ENCODE measurements at regions not wholly inside any gene's neighbourhood (a gene's known extent, or its start where the extent isn't known, plus 50 kb on each side); places are given as distances from the start of the nearest gene placed in this dataset.

DNA sequence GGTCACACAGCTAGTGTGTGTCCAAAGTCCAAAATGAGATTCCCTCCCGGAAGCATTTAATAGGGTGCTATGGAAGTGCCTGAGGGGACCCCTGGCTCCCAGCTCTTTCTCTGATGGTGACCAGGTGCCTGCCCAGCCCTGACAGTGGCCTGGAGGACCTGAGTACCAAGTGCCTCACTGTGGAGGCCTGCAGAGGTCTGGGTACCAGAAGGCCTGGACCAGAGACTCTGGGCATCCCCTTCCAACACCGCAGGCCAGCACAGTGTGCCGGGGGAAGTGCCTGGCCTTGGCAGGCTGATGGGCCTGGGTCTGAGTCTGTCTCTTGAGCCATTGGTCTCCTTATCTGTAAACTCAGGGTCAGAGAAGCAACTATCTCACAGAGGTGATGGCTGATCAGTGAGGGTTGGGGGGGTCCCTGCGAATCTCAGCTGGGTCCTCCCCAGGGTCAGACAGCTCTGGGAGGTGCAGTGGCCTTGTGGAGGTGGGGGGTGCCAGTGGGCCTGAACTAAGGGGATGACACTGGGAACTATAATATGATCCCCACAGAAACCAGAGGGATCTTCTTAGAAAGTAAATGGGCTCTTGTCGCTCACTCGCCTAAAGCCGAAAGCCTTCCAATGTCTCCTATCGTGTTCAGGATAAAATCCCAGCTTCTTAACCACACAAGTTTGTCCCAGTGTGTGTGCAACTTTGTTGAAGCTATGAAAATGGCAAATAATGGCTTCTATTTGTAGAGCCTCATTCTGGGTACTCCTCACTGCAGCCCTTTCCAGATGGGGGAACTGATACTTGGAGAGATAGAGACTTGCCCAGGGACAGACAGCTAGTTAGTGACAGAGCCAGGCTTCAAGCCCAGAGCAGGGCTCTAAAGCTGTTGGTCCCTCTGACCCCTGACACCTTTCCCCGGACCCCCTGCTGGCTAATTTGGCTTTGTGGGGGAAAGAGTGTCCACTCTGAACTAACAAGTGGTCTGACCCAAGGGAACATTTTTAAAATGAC is 225.1 kb downstream of the TFCP2L1 start:
- intact Hi-C loops (cut with micrococcal nuclease) = no loop called here
- Histone ChIP-seq H3K4me2 (ENCODE audit: low read length) (no peak overlapping the region), H3K36me3 (ENCODE audit: control insufficient read depth in 1 of 2, insufficient read depth in 2 of 2, low read length in 2 of 2) (no peaks in the 10 kb centered on the region), H3K4me1 (ENCODE audit: control insufficient read depth in 1 of 2, insufficient read depth in 2 of 2, low read length in 2 of 2) (no peaks in the 10 kb centered on the region), H3K4me3 (replicated peaks in 1 of 2; ENCODE audit: low read depth in 1 of 2, low read length in 2 of 2) (no peak overlapping the region), H3K9me2 (ENCODE audit: insufficient read depth) (no peaks in the 10 kb centered on the region), H4K20me1 (ENCODE audit: insufficient read depth) (no peaks in the 10 kb centered on the region), H3K27me3 (ENCODE audit: insufficient read depth, low read length) (no peaks in the 10 kb centered on the region), H2AFZ (ENCODE audit: low read depth, low read length, poor library complexity, severe bottlenecking) (no peak overlapping the region), H3K79me2 (ENCODE audit: insufficient read depth, low read length) (no peaks in the 10 kb centered on the region), H3K27ac (ENCODE audit: low read depth, low read length) (no peak overlapping the region), H3K9ac (ENCODE audit: low read length) (no peak overlapping the region), H3K9me3 (ENCODE audit: control insufficient read depth in 1 of 2, insufficient read depth in 1 of 2, low read depth in 1 of 2, low read length in 2 of 2) (no peaks in the 10 kb centered on the region)
- CTCF ChIA-PET = interaction anchor here (1.4 kb wide), 1 partner anchor 10 kb away, joined by 3 read pairs; no protein-coding TSS in a partner anchor
- ATAC-seq (no peak), DNase-seq (ENCODE audit: low read depth, low spot score) (no peak)
- TF ChIP-seq CBX3 (IDR thresholded peaks at IDR 0.05; ENCODE audit: low read depth) (no peak), EGR1 (IDR thresholded peaks at IDR 0.05; ENCODE audit: low read depth) (no peak), FOSL1 (IDR thresholded peaks at IDR 0.05; ENCODE audit: low read depth) (no peak), ZNF274 (IDR thresholded peaks at IDR 0.05; ENCODE audit: low read depth, low read length) (no peak), ELF1 (IDR thresholded peaks at IDR 0.05; ENCODE audit: borderline replicate concordance, low read depth) (no peak), EZH2 (IDR thresholded peaks at IDR 0.05) (no peak), YY1 (IDR thresholded peaks at IDR 0.05; ENCODE audit: extremely low read depth, insufficient replicate concordance, low read depth, low read length) (no peak), ATF3 (IDR thresholded peaks at IDR 0.05) (no peak)
- TF ChIP-seq, protein P1, sequence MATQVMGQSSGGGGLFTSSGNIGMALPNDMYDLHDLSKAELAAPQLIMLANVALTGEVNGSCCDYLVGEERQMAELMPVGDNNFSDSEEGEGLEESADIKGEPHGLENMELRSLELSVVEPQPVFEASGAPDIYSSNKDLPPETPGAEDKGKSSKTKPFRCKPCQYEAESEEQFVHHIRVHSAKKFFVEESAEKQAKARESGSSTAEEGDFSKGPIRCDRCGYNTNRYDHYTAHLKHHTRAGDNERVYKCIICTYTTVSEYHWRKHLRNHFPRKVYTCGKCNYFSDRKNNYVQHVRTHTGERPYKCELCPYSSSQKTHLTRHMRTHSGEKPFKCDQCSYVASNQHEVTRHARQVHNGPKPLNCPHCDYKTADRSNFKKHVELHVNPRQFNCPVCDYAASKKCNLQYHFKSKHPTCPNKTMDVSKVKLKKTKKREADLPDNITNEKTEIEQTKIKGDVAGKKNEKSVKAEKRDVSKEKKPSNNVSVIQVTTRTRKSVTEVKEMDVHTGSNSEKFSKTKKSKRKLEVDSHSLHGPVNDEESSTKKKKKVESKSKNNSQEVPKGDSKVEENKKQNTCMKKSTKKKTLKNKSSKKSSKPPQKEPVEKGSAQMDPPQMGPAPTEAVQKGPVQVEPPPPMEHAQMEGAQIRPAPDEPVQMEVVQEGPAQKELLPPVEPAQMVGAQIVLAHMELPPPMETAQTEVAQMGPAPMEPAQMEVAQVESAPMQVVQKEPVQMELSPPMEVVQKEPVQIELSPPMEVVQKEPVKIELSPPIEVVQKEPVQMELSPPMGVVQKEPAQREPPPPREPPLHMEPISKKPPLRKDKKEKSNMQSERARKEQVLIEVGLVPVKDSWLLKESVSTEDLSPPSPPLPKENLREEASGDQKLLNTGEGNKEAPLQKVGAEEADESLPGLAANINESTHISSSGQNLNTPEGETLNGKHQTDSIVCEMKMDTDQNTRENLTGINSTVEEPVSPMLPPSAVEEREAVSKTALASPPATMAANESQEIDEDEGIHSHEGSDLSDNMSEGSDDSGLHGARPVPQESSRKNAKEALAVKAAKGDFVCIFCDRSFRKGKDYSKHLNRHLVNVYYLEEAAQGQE (IDR thresholded peaks at IDR 0.05; ENCODE audit: low read depth) = no peak
- POLR2A ChIA-PET = interaction anchor here (1.7 kb wide), 1 partner anchor 15 kb away, joined by 10 read pairs; no protein-coding TSS in a partner anchor
- RAD21 ChIA-PET (ENCODE audit: low non-redundant PET in 1 of 2, low total read pairs in 2 of 2, uncharacterized antibody in 2 of 2, unreplicated experiment in 2 of 2) = interaction anchor here in 1 of 2 experiments (0.6 kb wide), 1 partner anchor 21 kb away, joined by 5 read pairs; no protein-coding TSS in a partner anchor
- no TSS peak for BruUV-seq (replicated peaks)
